Activated CD8-positive, alpha-beta T cell treated with anti-CD3 and anti-CD28 coated beads, Interleukin-2, amount 10 ng/mL, durations not matched to agents 7 days and 5 days (primary cell): ENCODE measurements at regions not wholly inside any gene's neighbourhood (a gene's known extent, or its start where the extent isn't known, plus 50 kb on each side); places are given as distances from the start of the nearest gene placed in this dataset.

Experiments used
- ATAC-seq: fragments of 150-1000 bp; cut with Tn5 transposase; one replicate; pipeline ENCODE4 v1.10.0; 2021; ENCODE audit warnings: moderate library complexity
- CTCF ChIA-PET: fragments of 350-600 bp; sonication (Branson Sonifier 250); formaldehyde crosslinking; loops from one replicate; lab custom pipeline; 2021; ENCODE audit warnings: antibody characterized with exemption; lab: Charles Lee
- POLR2A ChIA-PET: fragments of 350-600 bp; sonication (Branson Sonifier 250); formaldehyde crosslinking; loops from one replicate; lab custom pipeline; 2021; ENCODE audit warnings: antibody characterized with exemption; lab: Charles Lee
- DNase-seq: peaks from one replicate; pipeline ENCODE4 v3.0.0-alpha.2; 2020
- H3K27ac Mint-ChIP-seq: one replicate; pipeline ENCODE4 v1.8.0; 2021; ENCODE audit warnings: mild to moderate bottlenecking, mixed read lengths
- H3K27me3 Mint-ChIP-seq: one replicate; pipeline ENCODE4 v1.8.0; 2021; ENCODE audit warnings: low read depth, mixed read lengths
- H3K36me3 Mint-ChIP-seq: one replicate; pipeline ENCODE4 v1.8.0; 2021; ENCODE audit warnings: low read depth, mixed read lengths
- H3K4me1 Mint-ChIP-seq: one replicate; pipeline ENCODE4 v1.8.0; 2021; ENCODE audit warnings: low read depth, mixed read lengths
- H3K4me3 Mint-ChIP-seq: one replicate; pipeline ENCODE4 v1.8.0; 2021; ENCODE audit warnings: mild to moderate bottlenecking, mixed read lengths
- H3K9me3 Mint-ChIP-seq: one replicate; pipeline ENCODE4 v1.8.0; 2022; ENCODE audit warnings: mixed read lengths; ENCODE audit not compliant: insufficient read depth

DNA sequence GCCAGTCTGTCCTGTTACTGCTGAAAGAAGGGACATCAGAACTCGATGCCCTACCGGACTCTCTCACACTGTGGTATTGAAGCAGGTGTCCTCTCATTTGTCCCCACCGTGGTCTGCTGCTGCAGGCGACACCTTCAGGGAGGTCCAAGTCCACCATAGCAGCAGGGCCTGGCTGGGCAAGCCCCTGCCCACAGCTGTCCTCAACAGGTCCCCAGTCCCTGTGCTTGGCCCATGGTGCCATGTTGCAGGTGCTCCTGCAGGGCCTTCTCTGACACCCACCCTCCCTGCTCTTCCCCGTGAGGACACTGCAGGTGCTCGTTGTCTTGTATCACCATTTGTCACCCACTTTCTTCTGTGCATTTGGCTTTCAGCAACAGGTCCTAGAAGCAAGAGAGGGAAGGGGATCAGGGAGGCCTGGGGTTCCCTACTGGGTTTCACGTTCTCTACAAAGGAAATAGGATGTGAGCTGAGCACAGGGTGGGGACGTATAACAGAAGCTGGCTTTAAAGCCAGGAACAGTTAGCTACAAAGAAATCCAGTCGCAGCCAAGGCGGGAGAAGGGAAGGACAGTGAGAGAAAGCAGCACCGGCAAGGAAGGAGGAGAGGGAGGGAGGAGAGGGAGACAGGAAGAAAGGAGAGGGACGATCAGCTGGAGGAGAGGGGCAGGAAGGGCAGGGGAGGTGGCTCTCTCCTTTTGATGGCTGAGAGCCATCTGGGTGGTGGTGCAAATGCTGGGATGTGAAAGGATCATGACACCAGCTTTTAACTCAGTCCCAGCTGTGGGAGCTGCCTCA lies 117.7 kb upstream of the FRMD4A start:
- H3K27ac Mint-ChIP-seq, result no peak overlapping the region
- H3K4me3 Mint-ChIP-seq, result no peak overlapping the region
- H3K36me3 Mint-ChIP-seq, result no peaks in the 10 kb centered on the region
- peaks cover 8% of the 10 kb centered on the region for H3K27me3 Mint-ChIP-seq
- CTCF ChIA-PET, result no interaction called here
- H3K4me1 Mint-ChIP-seq, result no peaks in the 10 kb centered on the region
- no peaks in the 10 kb centered on the region for H3K9me3 Mint-ChIP-seq
- DNase-seq (no peak), ATAC-seq (no peak)
- POLR2A ChIA-PET, result no interaction called here

DNA sequence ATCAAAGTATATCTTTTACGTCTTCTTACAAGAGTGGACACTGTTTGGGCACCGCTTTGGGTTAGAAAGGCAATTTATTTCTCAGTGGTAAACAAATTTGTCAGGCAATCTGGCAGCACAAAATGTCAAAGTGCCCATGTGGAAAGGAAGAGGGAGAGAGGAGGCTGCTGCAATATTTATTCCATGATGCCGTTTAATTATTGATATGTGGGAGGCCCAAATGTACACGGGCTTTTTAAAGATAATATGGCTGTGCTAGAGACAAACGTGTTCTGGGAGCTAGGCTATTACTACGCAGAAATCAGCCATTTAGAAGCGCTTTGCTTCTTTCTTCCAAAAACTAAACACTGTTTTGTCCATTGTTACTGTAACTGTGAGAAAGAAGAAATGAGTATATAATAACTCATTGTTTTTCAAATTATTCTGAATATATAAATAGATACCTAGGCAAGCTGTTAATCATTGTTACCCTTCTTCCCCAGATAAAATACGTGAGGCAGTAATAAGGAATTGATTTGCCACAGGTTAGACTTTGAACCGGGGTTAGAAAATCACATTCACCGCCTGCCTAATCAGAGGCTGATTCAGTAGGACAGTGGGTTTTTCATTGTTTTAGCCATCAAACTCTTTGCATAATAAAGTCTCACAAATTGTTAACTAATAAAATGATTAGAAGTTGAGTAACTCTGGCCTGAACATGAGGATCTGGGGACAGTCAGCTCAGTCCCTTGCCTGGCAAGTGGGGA lies 116.5 kb upstream of the FRMD4A start:
- DNase-seq, result no peak
- ATAC-seq, result no peak
- Mint-ChIP-seq H3K4me3 (no peak overlapping the region), H3K27me3 (peaks cover 8% of the 10 kb centered on the region), H3K4me1 (no peaks in the 10 kb centered on the region), H3K9me3 (no peaks in the 10 kb centered on the region), H3K27ac (no peak overlapping the region), H3K36me3 (no peaks in the 10 kb centered on the region)
- CTCF ChIA-PET, result no interaction called here
- POLR2A ChIA-PET, result no interaction called here

DNA sequence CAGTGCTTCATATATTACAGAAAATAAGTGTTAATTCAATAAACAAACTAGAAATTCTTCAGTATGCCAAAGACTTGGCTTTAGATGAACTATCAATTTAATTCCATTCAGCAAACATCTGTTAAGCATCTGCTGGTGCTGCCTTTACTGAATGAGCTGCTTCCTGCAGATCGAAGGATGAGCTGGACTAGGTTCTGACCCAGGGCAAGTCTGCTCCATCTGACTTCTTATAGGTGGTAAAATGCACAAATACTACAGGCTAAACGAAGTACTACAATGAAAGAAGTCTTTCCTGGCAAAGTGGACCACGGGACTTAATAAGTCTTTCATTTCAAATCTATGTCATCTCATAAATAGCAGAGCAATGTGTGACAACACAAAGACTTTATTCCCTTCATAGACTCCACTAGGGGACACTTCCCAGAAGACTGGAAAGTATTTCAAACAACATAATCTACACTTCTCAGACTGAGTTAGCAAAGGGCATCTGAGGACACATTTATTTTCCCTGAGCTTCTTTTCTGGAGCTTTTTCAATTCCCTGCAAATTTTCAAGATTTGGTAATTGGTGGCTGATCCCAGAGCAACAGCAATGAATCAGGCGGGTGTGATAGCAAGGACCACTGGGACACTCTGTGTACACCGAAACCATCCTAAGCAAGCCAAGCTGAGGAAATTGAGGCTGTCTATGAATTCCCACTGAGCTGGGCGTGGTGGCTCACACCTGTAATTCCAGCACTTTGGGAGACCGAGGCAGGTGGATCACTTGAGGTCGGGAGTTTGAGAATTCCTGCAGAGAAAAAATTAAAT lies 108.9 kb upstream of the FRMD4A start:
- DNase-seq, result no peak
- H3K4me3 Mint-ChIP-seq, result no peak overlapping the region
- no peaks in the 10 kb centered on the region for H3K36me3 Mint-ChIP-seq
- H3K4me1 Mint-ChIP-seq, result no peaks in the 10 kb centered on the region
- H3K27ac Mint-ChIP-seq, result no peak overlapping the region
- CTCF ChIA-PET, result no interaction called here
- no peak for ATAC-seq
- H3K9me3 Mint-ChIP-seq, result no peaks in the 10 kb centered on the region
- POLR2A ChIA-PET, result no interaction called here
- H3K27me3 Mint-ChIP-seq, result peaks cover 12% of the 10 kb centered on the region

DNA sequence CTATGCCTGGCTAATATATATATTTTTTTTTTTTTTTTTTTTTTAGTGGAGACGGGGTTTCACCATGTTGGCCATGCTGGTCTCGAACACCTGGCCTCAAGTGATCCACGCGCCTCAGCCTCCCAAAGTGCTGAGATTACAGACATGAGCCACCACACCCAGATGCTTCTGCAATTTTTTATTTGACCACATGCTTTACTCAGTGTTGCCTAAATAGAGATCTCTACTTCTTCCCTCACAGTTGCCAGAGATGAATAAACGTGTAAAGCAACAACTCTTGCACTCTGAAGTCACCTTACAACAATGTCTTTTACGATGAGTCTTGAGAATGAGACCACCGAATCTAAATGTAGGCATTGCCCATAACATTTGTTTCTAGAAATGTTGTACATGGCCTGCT lies 107.9 kb upstream of the FRMD4A start:
- DNase-seq (no peak), ATAC-seq (no peak)
- ChIA-PET POLR2A (no interaction called here), CTCF (no interaction called here)
- H3K27me3 Mint-ChIP-seq, result peaks cover 12% of the 10 kb centered on the region
- no peak overlapping the region for H3K4me3 Mint-ChIP-seq
- H3K4me1 Mint-ChIP-seq, result no peaks in the 10 kb centered on the region
- no peaks in the 10 kb centered on the region for H3K36me3 Mint-ChIP-seq
- no peaks in the 10 kb centered on the region for H3K9me3 Mint-ChIP-seq
- no peak overlapping the region for H3K27ac Mint-ChIP-seq

DNA sequence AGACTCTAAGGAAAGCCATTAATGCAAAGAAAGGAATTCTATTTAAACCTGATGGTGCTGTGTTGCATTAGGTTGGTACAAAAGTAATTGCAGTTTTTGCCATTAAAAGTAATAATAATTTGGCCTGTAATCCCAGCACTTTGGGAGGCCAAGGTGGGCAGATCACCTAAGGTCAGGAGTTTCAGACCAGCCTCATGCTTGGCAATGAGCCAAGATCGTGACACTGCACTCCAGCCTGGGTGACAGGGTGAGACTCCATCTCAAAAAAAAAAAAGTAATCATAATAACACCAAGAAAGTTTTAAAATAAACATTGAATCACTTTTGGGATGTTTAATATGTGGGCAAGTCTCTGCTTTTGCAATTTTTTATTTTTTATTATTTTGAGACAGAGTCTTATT lies 107.3 kb upstream of the FRMD4A start:
- Mint-ChIP-seq H3K36me3 (no peaks in the 10 kb centered on the region), H3K4me3 (no peak overlapping the region), H3K27me3 (peaks cover 12% of the 10 kb centered on the region), H3K4me1 (no peaks in the 10 kb centered on the region), H3K9me3 (no peaks in the 10 kb centered on the region), H3K27ac (no peak overlapping the region)
- ATAC-seq, result no peak
- CTCF ChIA-PET, result no interaction called here
- no peak for DNase-seq
- POLR2A ChIA-PET, result no interaction called here

DNA sequence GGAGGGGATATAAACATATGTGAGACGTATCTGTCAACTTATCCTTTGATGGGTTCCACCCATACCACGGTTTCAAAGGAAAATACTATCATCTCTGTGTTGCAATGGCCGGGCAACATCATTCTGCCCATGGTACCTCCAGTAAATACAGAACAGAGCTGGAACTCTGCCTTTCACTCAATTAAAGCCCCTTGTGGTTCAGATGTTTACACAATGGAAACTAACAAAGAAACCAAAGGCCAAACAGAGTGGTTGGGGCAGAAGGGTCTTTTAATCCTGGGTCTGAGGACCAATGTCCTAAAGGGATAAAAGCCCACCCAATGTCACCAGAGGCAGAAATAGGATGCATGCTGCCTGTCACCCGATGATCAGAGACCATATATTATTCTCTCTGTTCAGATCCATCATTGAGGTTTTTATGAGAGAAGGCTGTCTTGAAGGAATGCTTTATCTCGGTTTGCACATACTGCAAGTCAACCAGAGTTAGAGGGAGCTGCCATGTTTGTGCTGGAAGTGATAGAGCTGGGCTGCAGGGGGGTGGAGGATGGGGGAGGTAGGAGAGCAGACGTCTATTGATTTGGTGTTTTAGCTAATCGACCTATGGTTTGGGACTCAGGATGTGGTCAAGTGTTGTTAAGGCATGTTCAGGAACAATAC lies 105.4 kb upstream of the FRMD4A start:
- ChIA-PET CTCF (no interaction called here), POLR2A (no interaction called here)
- Mint-ChIP-seq H3K27ac (no peak overlapping the region), H3K4me1 (no peaks in the 10 kb centered on the region), H3K9me3 (no peaks in the 10 kb centered on the region), H3K36me3 (no peaks in the 10 kb centered on the region), H3K27me3 (peaks cover 10% of the 10 kb centered on the region), H3K4me3 (no peak overlapping the region)
- ATAC-seq (no peak), DNase-seq (no peak)

DNA sequence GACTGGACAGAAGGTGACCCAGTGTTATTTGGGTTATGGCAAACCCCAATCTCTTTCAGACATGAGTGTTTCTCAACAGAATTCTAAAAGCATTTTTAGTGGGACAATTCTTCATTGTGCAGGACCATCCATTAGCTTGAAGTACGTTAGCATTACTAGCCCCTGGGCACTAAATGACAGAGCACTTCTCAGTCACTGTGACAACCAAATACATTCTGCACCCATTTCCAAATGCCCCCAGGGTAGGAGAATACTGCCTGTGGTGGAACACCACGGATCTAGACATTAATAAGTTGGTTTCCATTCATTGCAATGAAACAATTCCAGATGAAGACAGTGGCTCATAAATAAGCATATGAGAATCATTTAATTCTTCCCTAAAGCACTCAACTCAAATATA lies 102.4 kb upstream of the FRMD4A start:
- ATAC-seq, result no peak
- Mint-ChIP-seq H3K27ac (no peak overlapping the region), H3K4me3 (no peak overlapping the region), H3K4me1 (no peaks in the 10 kb centered on the region), H3K9me3 (no peaks in the 10 kb centered on the region), H3K27me3 (peaks cover 14% of the 10 kb centered on the region), H3K36me3 (no peaks in the 10 kb centered on the region)
- CTCF ChIA-PET, result no interaction called here
- DNase-seq, result no peak
- POLR2A ChIA-PET, result no interaction called here

DNA sequence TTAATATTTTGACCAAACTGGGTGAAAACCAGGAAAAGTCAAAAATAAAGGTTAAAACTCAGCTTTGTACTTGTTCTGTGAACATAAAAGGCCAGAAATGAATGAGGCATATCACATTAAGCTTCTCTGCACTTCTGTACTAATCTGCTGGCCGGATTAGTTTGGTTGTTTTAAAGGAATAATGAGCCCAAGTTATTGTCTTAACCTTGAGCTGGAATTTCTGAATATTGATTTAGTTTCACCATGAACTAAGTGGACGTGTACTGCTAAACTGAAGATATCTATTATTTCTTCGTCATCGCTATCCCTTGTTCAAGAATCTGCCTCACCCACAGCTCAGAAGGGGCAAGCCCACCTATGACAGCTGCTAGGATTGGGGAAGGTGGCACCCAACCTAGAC lies 101.1 kb upstream of the FRMD4A start:
- Mint-ChIP-seq H3K27me3 (peaks cover 14% of the 10 kb centered on the region), H3K4me3 (no peak overlapping the region), H3K36me3 (no peaks in the 10 kb centered on the region), H3K4me1 (no peaks in the 10 kb centered on the region), H3K9me3 (no peaks in the 10 kb centered on the region), H3K27ac (no peak overlapping the region)
- DNase-seq (no peak), ATAC-seq (no peak)
- POLR2A ChIA-PET, result no interaction called here
- CTCF ChIA-PET, result no interaction called here

DNA sequence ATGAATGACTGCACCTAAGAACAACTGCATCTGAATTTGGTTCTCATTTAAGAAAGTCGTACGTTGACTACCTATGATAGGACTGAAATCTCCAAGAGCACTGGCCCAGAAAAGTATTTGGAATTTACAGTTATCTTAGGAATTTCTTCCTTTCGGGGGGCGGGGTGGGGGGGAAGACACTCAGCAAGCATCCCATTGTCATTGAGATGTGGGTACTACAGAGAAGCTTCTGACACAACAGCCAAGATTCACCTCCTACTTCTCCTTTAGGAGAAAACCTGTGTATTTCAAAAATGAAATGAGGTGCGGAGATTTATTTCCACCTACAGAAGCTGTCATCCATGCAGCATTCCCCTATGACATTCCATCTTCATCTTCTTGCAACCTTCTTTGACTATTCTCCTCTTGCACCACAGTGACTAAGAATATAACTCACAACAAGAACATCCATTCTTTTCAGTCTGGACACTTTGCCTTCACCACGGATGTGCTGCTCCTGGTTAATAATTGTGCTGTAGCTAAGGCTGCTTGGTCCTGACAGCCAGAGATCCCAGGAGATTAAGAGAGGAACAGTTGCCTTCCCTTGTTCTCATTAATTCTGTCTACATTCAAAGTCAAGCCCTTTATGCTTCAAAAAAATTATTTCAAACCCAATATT lies 98.4 kb upstream of the FRMD4A start:
- no peaks in the 10 kb centered on the region for H3K36me3 Mint-ChIP-seq
- CTCF ChIA-PET, result no interaction called here
- no peaks in the 10 kb centered on the region for H3K4me1 Mint-ChIP-seq

DNA sequence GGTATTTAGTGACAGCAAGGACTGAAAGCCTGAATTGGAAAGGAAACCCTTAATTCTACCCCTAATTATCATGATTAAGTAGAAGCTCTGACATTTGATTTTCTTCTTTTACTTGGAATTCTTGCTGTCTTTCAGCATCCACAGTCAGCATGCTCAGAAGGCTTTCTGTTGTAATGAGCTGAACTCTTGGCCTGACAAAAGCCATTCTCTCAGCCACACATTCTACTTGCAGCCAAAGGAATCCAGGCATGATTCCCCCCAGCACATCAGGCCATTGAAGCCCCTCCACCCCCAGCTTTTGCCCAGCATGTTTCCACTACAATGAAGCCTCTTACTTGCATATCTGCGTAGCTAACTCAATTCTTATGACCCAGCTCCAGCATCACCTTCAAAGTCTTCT lies 94.3 kb upstream of the FRMD4A start:
- CTCF ChIA-PET, result no interaction called here

More for the DNA sequence above, 98.4 kb upstream of the FRMD4A start:
- no peak overlapping the region for H3K4me3 Mint-ChIP-seq
- DNase-seq, result no peak
- H3K27me3 Mint-ChIP-seq, result peaks cover 14% of the 10 kb centered on the region
- H3K9me3 Mint-ChIP-seq, result no peaks in the 10 kb centered on the region
- POLR2A ChIA-PET, result no interaction called here
- no peak for ATAC-seq
- H3K27ac Mint-ChIP-seq, result no peak overlapping the region

DNA sequence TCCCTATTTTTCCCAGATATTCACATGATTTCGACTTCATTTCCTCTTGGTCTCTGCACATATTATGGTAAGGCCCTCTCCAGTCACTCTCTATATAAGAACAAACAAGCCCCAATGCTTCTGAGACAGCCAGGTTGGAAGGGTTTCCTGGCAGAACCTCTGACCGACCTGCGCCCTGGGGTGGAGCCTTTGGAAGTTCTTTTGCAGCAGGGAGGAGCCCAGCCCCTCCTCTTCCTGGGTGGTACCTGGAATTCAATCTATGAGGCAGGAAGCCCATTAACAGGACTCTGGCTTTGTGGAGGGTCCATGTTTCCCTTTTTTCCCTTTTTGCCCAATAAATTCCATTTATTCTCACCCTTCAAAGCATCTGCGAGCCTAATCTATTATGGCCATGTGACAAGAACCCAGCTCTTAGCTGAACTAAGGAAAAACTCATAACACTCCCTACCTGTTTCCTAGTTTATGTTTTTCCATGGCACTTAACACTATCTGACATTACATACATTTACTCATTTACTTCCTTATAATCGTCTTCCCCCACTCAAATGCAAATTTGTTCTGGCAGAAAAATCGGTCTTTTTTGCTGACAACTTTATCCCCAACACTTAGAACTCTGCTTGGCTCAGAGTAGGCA lies 92.5 kb upstream of the FRMD4A start:
- no peak overlapping the region for H3K4me3 Mint-ChIP-seq
- POLR2A ChIA-PET, result no interaction called here
- no peak overlapping the region for H3K27ac Mint-ChIP-seq
- H3K9me3 Mint-ChIP-seq, result no peaks in the 10 kb centered on the region
- H3K36me3 Mint-ChIP-seq, result no peaks in the 10 kb centered on the region
- no peak for DNase-seq
- H3K4me1 Mint-ChIP-seq, result no peaks in the 10 kb centered on the region
- peaks cover 15% of the 10 kb centered on the region for H3K27me3 Mint-ChIP-seq
- CTCF ChIA-PET, result no interaction called here
- ATAC-seq, result no peak

More for the DNA sequence above, 94.3 kb upstream of the FRMD4A start:
- no peak for ATAC-seq
- POLR2A ChIA-PET, result no interaction called here
- no peak overlapping the region for H3K4me3 Mint-ChIP-seq
- no peaks in the 10 kb centered on the region for H3K36me3 Mint-ChIP-seq
- no peak for DNase-seq
- H3K4me1 Mint-ChIP-seq, result no peaks in the 10 kb centered on the region
- peaks cover 16% of the 10 kb centered on the region for H3K27me3 Mint-ChIP-seq
- H3K9me3 Mint-ChIP-seq, result no peaks in the 10 kb centered on the region
- no peak overlapping the region for H3K27ac Mint-ChIP-seq
